A549 (cell line): ENCODE measurements at regions not wholly inside any gene's neighbourhood (a gene's known extent, or its start where the extent isn't known, plus 50 kb on each side); places are given as distances from the start of the nearest gene placed in this dataset.

Source experiments
- CEBPB ChIP-seq, 2 experiments: fragments of >200 bp in 1 of 2; sonication (Bioruptor Twin) in 1 of 2; formaldehyde crosslinking in 1 of 2; IDR thresholded peaks; 2 replicates each; pipeline ENCODE4 v1.6.1; 2012 to 2016
- CHD2 ChIP-seq: fragments of 150-350 bp; IDR thresholded peaks from 2 replicates; pipeline ENCODE4 v1.6.1; 2014; ENCODE audit warnings: low read length; ENCODE audit not compliant: partially characterized antibody
- CTCF ChIP-seq: fragments of >200 bp; sonication (Bioruptor Twin); formaldehyde crosslinking; IDR thresholded peaks from 3 replicates; pipeline ENCODE4 v1.5.1; 2016
- ELK1 ChIP-seq: fragments of 150-350 bp; IDR thresholded peaks from 2 replicates; pipeline ENCODE4 v1.6.1; 2014; ENCODE audit warnings: low read depth, mild to moderate bottlenecking, low read length
- EP300 ChIP-seq, 2 experiments: fragments of >200 bp; sonication (Bioruptor Twin); formaldehyde crosslinking; IDR thresholded peaks; 2 replicates in 1 of 2; 3 replicates in 1 of 2; pipeline ENCODE4 v1.6.1; 2016 to 2017
- POLR2A ChIP-seq: IDR thresholded peaks from 2 replicates; pipeline ENCODE4 v1.6.1; 2012; ENCODE audit warnings: mild to moderate bottlenecking, low read length
- REST ChIP-seq: fragments of 200-600 bp; sonication (generic); IDR thresholded peaks from 2 replicates; pipeline ENCODE4 v1.6.1; 2016; ENCODE audit warnings: antibody characterized with exemption, mild to moderate bottlenecking, moderate library complexity
- RFX5 ChIP-seq: fragments of 450-650 bp; IDR thresholded peaks from 2 replicates; pipeline ENCODE4 v1.7.1; 2014; ENCODE audit warnings: antibody characterized with exemption, mild to moderate bottlenecking, moderate library complexity
- SREBF2 ChIP-seq: fragments of 450-650 bp; IDR thresholded peaks from 2 replicates; pipeline ENCODE4 v1.6.1; 2014; ENCODE audit warnings: mild to moderate bottlenecking, moderate library complexity
- TF ChIP-seq, protein P1 (sequence below): fragments of 450-650 bp; IDR thresholded peaks from 2 replicates; pipeline ENCODE4 v1.6.1; 2014; ENCODE audit warnings: antibody characterized with exemption

GRCh38 chr1:207268337-207268736 lies 53.1 kb upstream of the CD55 start:
- TF ChIP-seq CEBPB (IDR thresholded peaks at IDR 0.05) (no peak), CTCF (no peak), EP300 (IDR thresholded peaks at IDR 0.05) (no peak), POLR2A (no peak), SREBF2 (no peak), ELK1 (no peak), REST (no peak), CHD2 (no peak), RFX5 (no peak)
- TF ChIP-seq, protein P1, sequence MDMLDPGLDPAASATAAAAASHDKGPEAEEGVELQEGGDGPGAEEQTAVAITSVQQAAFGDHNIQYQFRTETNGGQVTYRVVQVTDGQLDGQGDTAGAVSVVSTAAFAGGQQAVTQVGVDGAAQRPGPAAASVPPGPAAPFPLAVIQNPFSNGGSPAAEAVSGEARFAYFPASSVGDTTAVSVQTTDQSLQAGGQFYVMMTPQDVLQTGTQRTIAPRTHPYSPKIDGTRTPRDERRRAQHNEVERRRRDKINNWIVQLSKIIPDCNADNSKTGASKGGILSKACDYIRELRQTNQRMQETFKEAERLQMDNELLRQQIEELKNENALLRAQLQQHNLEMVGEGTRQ: no peak
